ENCODE measurements at regions not wholly inside any gene's neighbourhood (a gene's known extent, or its start where the extent isn't known, plus 50 kb on each side); places are given as distances from the start of the nearest gene placed in this dataset.
A peak's percentile ranks its signal among the peaks of the same experiment; 100 is the strongest.

GRCh38 chr4:116092961-116093360 lies 979.5 kb upstream of the NDST4 start:
- Histone ChIP-seq H2AFZ (no peak overlapping the region), H3K27ac (ENCODE audit: low read depth) (no peak overlapping the region), H4K20me1 (replicated peaks; ENCODE audit: insufficient read depth) (no peaks in the 10 kb centered on the region), H3K9me2 (ENCODE audit: insufficient read depth) (no peaks in the 10 kb centered on the region), H3K4me1 (ENCODE audit: insufficient read depth) (peaks cover 12% of the 10 kb centered on the region), H3K4me2 (no peak overlapping the region), H3K79me2 (replicated peaks; ENCODE audit: insufficient read depth) (no peaks in the 10 kb centered on the region), H3K27me3 (ENCODE audit: insufficient read depth) (no peaks in the 10 kb centered on the region), H3F3A (replicated peaks; ENCODE audit: low read depth) (no peaks in the 10 kb centered on the region), H3K4me3 (no peak overlapping the region), H3K36me3 (ENCODE audit: insufficient read depth) (0 out of 2 replicates have a peak, but pooled peaks cover 8% of the 10 kb centered on the region)
- DNase-seq (ENCODE audit: low spot score): no peak
- Mint-ChIP-seq H3K4me3 (no peak overlapping the region), H3K27ac (peak overlapping the region; percentile 53; the same call in 1 of the 2 replicates), H3K36me3 (ENCODE audit: low read depth) (peaks cover 20% of the 10 kb centered on the region), H3K27me3 (ENCODE audit: insufficient read depth, low read depth, poor library complexity) (no peaks in the 10 kb centered on the region), H3K4me1 (peaks cover 6% of the 10 kb centered on the region; the same call in 2 of the 3 replicates), H3K9me3 (peaks cover 20% of the 10 kb centered on the region)
- TF ChIP-seq JUNB (IDR thresholded peaks at IDR 0.05; ENCODE audit: unreplicated experiment) (no peak), CTCF (conservative IDR thresholded peaks at IDR 0.05; ENCODE audit: low read depth in 2 of 2) (no peak), NANOG (IDR thresholded peaks at IDR 0.05; ENCODE audit: borderline replicate concordance) (no peak), CREB1 (CRISPR knock-in tag; IDR thresholded peaks at IDR 0.05; ENCODE audit: low read depth) (no peak), EZH2phosphoT487 (IDR thresholded peaks at IDR 0.05; ENCODE audit: unreplicated experiment) (no peak), STAT1 (IDR thresholded peaks at IDR 0.05; ENCODE audit: unreplicated experiment) (no peak)
- ATAC-seq: no peak

GRCh38 chr4:116088771-116089170 lies 975.4 kb upstream of the NDST4 start:
- Histone ChIP-seq H3K9me2 (ENCODE audit: insufficient read depth) (no peaks in the 10 kb centered on the region), H3K4me2 (no peak overlapping the region), H3F3A (replicated peaks; ENCODE audit: low read depth) (no peaks in the 10 kb centered on the region), H3K79me2 (replicated peaks; ENCODE audit: insufficient read depth) (no peaks in the 10 kb centered on the region), H3K27ac (ENCODE audit: low read depth) (no peak overlapping the region), H3K36me3 (ENCODE audit: insufficient read depth) (no peaks in the 10 kb centered on the region), H3K4me3 (no peak overlapping the region), H3K4me1 (ENCODE audit: insufficient read depth) (no peaks in the 10 kb centered on the region), H3K27me3 (ENCODE audit: insufficient read depth) (no peaks in the 10 kb centered on the region), H2AFZ (no peak overlapping the region), H4K20me1 (replicated peaks; ENCODE audit: insufficient read depth) (no peaks in the 10 kb centered on the region)
- Mint-ChIP-seq H3K27ac (no peak overlapping the region), H3K4me3 (no peak overlapping the region), H3K36me3 (ENCODE audit: low read depth) (no peaks in the 10 kb centered on the region), H3K4me1 (no peaks in the 10 kb centered on the region; the same call in 2 of the 3 replicates), H3K9me3 (no peaks in the 10 kb centered on the region), H3K27me3 (ENCODE audit: insufficient read depth, low read depth, poor library complexity) (no peaks in the 10 kb centered on the region)
- DNase-seq (ENCODE audit: low spot score): no peak
- ATAC-seq: no peak
- TF ChIP-seq ZNF331 (CRISPR knock-in tag; IDR thresholded peaks at IDR 0.05; ENCODE audit: low read depth) (no peak), EZH2phosphoT487 (IDR thresholded peaks at IDR 0.05; ENCODE audit: unreplicated experiment) (no peak), ETS1 (IDR thresholded peaks at IDR 0.05) (no peak), ZNF114 (CRISPR knock-in tag; IDR thresholded peaks at IDR 0.05) (no peak), POLR2AphosphoS5 (IDR thresholded peaks at IDR 0.05; ENCODE audit: low read depth) (no peak), CTCF (conservative IDR thresholded peaks at IDR 0.05; ENCODE audit: low read depth in 2 of 2) (no peak), STAT1 (IDR thresholded peaks at IDR 0.05; ENCODE audit: unreplicated experiment) (no peak), ZNF462 (CRISPR knock-in tag; IDR thresholded peaks at IDR 0.05) (no peak), CREB1 (CRISPR knock-in tag; IDR thresholded peaks at IDR 0.05; ENCODE audit: low read depth) (no peak)

All from GM23338 (cell line).